Astrocyte (in vitro differentiated cells and primary cell): ENCODE measurements at regions not wholly inside any gene's neighbourhood (a gene's known extent, or its start where the extent isn't known, plus 50 kb on each side); places are given as distances from the start of the nearest gene placed in this dataset.

Source experiments
- DNase-seq: peaks from one replicate; pipeline ENCODE4 v3.0.0-alpha.2; 2010; ENCODE audit warnings: low read depth
- FAIRE-seq: peaks from 2 replicates; lab custom pipeline; 2011; peaks lifted over from hg19 to GRCh38; lab: Jason Lieb, UNC
- H2AFZ ChIP-seq: 2 replicates; pipeline ENCODE4 v1.6.0; 2012; ENCODE audit warnings: low read depth, low read length, inconsistent platforms
- H3K27ac ChIP-seq: 2 replicates; pipeline ENCODE4 v1.5.1; 2011; ENCODE audit warnings: low read depth, low read length, inconsistent platforms
- H3K27me3 ChIP-seq: 2 replicates; pipeline ENCODE4 v1.6.0; 2011; ENCODE audit warnings: low read length, inconsistent platforms; ENCODE audit not compliant: insufficient read depth
- H3K36me3 ChIP-seq: 2 replicates; pipeline ENCODE4 v1.5.1; 2011; ENCODE audit warnings: low read length, inconsistent platforms; ENCODE audit not compliant: insufficient read depth
- H3K4me1 ChIP-seq: 2 replicates; pipeline ENCODE4 v1.5.1; 2011; ENCODE audit warnings: low read length, inconsistent platforms; ENCODE audit not compliant: insufficient read depth
- H3K4me2 ChIP-seq: 2 replicates; pipeline ENCODE4 v1.6.0; 2012; ENCODE audit warnings: low read length, inconsistent platforms
- H3K4me3 ChIP-seq: 2 replicates; pipeline ENCODE4 v1.5.1; 2011; ENCODE audit warnings: low read depth, mild to moderate bottlenecking, low read length, inconsistent platforms; ENCODE audit not compliant: insufficient read depth
- H3K79me2 ChIP-seq: 2 replicates; pipeline ENCODE4 v1.6.0; 2012; ENCODE audit warnings: mild to moderate bottlenecking, low read length, inconsistent platforms; ENCODE audit not compliant: insufficient read depth
- H3K9ac ChIP-seq: 2 replicates; pipeline ENCODE4 v1.6.0; 2012; ENCODE audit warnings: mild to moderate bottlenecking, low read length, inconsistent platforms
- H3K9me3 ChIP-seq: 2 replicates; pipeline ENCODE4 v1.5.1; 2012; ENCODE audit warnings: low read depth, mild to moderate bottlenecking, low read length, inconsistent platforms; ENCODE audit not compliant: insufficient read depth
- H4K20me1 ChIP-seq: 2 replicates; pipeline ENCODE4 v1.6.0; 2012; ENCODE audit warnings: low read length, inconsistent platforms; ENCODE audit not compliant: insufficient read depth
- H3K27ac Mint-ChIP-seq: one replicate; pipeline ENCODE4 v1.8.0; 2021; ENCODE audit warnings: mild to moderate bottlenecking, mixed read lengths; ENCODE audit not compliant: unreplicated experiment
- H3K27me3 Mint-ChIP-seq: one replicate; pipeline ENCODE4 v1.8.0; 2021; ENCODE audit warnings: low read depth, mixed read lengths; ENCODE audit not compliant: unreplicated experiment
- H3K36me3 Mint-ChIP-seq: one replicate; pipeline ENCODE4 v1.8.0; 2021; ENCODE audit warnings: low read depth, mixed read lengths; ENCODE audit not compliant: unreplicated experiment
- H3K4me1 Mint-ChIP-seq: one replicate; pipeline ENCODE4 v1.8.0; 2021; ENCODE audit warnings: low read depth, mixed read lengths; ENCODE audit not compliant: unreplicated experiment
- H3K4me3 Mint-ChIP-seq: one replicate; pipeline ENCODE4 v1.8.0; 2021; ENCODE audit warnings: mild to moderate bottlenecking, moderate library complexity, mixed read lengths; ENCODE audit not compliant: unreplicated experiment
- H3K9me3 Mint-ChIP-seq: one replicate; pipeline ENCODE4 v1.8.0; 2021; ENCODE audit warnings: mild to moderate bottlenecking, mixed read lengths; ENCODE audit not compliant: unreplicated experiment
- EZH2 ChIP-seq: IDR thresholded peaks from 2 replicates; pipeline ENCODE4 v1.6.1; 2012; ENCODE audit warnings: mild to moderate bottlenecking, low read length, inconsistent platforms; ENCODE audit not compliant: insufficient read depth
- TF ChIP-seq, protein P1 (sequence below): IDR thresholded peaks from 2 replicates; pipeline ENCODE4 v1.5.1; 2011; ENCODE audit warnings: low read depth, mild to moderate bottlenecking, inconsistent platforms, low read length, moderate library complexity; ENCODE audit not compliant: insufficient read depth

DNA sequence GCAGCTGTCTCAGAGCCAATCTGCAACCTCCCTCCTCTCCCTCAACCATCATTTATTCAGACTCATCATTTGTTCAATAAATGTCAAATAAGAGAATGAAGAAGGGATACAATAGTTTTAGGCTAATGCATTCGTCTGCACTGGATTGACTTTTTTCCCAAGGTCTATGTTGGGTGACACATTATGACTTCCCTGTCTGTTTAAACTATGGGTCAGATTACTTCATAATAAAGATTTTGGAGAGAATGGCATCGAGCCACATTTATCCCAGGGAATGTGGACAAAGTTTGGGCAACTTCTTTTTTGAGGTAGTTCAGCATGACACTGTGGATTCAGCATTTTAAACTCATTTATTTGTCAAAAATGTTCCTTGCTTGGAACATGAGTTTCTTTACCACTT, 107.4 kb upstream of the ADGRL2 start:
- Mint-ChIP-seq H3K4me3 (no peak overlapping the region), H3K4me1 (peaks cover 25% of the 10 kb centered on the region), H3K27me3 (no peaks in the 10 kb centered on the region), H3K27ac (no peak overlapping the region), H3K36me3 (peaks cover 2% of the 10 kb centered on the region), H3K9me3 (no peaks in the 10 kb centered on the region)
- no peaks in the 10 kb centered on the region for H4K20me1 ChIP-seq
- no peaks in the 10 kb centered on the region for H3K36me3 ChIP-seq
- DNase-seq = no peak
- H3K4me1 ChIP-seq = peaks cover 8% of the 10 kb centered on the region
- H3K27ac ChIP-seq = no peak overlapping the region
- no peaks in the 10 kb centered on the region for H3K79me2 ChIP-seq
- H3K9me3 ChIP-seq = no peaks in the 10 kb centered on the region
- H3K4me3 ChIP-seq = no peak overlapping the region
- H2AFZ ChIP-seq = no peak overlapping the region
- H3K4me2 ChIP-seq = no peak overlapping the region
- FAIRE-seq = no peak
- no peaks in the 10 kb centered on the region for H3K27me3 ChIP-seq
- no peak overlapping the region for H3K9ac ChIP-seq
- no peak for TF ChIP-seq EZH2
- TF ChIP-seq, protein P1, sequence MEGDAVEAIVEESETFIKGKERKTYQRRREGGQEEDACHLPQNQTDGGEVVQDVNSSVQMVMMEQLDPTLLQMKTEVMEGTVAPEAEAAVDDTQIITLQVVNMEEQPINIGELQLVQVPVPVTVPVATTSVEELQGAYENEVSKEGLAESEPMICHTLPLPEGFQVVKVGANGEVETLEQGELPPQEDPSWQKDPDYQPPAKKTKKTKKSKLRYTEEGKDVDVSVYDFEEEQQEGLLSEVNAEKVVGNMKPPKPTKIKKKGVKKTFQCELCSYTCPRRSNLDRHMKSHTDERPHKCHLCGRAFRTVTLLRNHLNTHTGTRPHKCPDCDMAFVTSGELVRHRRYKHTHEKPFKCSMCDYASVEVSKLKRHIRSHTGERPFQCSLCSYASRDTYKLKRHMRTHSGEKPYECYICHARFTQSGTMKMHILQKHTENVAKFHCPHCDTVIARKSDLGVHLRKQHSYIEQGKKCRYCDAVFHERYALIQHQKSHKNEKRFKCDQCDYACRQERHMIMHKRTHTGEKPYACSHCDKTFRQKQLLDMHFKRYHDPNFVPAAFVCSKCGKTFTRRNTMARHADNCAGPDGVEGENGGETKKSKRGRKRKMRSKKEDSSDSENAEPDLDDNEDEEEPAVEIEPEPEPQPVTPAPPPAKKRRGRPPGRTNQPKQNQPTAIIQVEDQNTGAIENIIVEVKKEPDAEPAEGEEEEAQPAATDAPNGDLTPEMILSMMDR = no peak

DNA sequence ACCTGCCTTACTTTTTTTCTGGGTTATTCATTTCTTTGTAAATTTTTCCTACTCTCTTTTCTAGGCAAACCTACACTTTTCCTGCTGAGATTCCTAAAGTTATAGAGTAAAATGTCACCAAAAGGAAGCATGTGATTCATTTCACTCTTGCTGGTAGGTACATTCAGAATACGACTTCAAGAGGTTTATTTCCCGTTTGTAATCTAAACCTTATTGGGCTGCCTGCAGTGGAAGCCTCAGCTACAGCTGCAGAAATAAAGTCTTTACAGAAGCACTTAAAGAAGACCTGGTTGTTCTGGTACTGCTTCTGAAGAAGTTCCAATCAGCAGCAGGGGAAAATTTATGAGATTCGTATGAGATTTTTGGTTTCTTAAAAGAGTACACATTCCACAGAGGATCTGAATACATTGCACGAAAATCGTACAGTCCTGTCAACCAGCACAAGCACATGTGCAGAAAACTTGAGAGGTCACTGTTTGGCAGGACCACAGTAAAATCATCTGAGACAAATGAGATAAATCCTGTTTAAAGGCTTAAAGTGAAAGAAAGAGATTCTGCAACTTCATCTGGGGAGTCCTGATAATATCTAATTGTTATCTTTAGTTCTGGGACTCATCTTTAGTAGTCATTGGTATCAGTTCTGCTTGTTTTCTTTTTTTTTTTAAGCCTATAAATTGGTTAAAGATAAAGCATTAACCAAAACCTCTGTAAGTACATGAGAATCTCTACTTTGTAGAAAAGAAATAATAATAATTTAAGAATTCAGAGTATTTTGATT, 109.9 kb upstream of the ADGRL2 start:
- H3K4me3 Mint-ChIP-seq = no peak overlapping the region
- H4K20me1 ChIP-seq = no peaks in the 10 kb centered on the region
- H3K4me1 ChIP-seq = peaks cover 8% of the 10 kb centered on the region
- no peaks in the 10 kb centered on the region for H3K27me3 ChIP-seq
- H3K27me3 Mint-ChIP-seq = no peaks in the 10 kb centered on the region
- FAIRE-seq (peak; percentile 20), DNase-seq (no peak)
- H3K27ac Mint-ChIP-seq = no peak overlapping the region
- no peaks in the 10 kb centered on the region for H3K79me2 ChIP-seq
- no peak overlapping the region for H3K4me3 ChIP-seq
- no peak for TF ChIP-seq EZH2
- TF ChIP-seq, protein P1 = no peak
- H3K4me1 Mint-ChIP-seq = peaks cover 20% of the 10 kb centered on the region
- no peak overlapping the region for H3K27ac ChIP-seq
- no peaks in the 10 kb centered on the region for H3K9me3 Mint-ChIP-seq
- H3K4me2 ChIP-seq = no peak overlapping the region
- no peak overlapping the region for H3K9ac ChIP-seq
- no peaks in the 10 kb centered on the region for H3K36me3 Mint-ChIP-seq
- no peaks in the 10 kb centered on the region for H3K36me3 ChIP-seq
- no peak overlapping the region for H2AFZ ChIP-seq
- no peaks in the 10 kb centered on the region for H3K9me3 ChIP-seq

DNA sequence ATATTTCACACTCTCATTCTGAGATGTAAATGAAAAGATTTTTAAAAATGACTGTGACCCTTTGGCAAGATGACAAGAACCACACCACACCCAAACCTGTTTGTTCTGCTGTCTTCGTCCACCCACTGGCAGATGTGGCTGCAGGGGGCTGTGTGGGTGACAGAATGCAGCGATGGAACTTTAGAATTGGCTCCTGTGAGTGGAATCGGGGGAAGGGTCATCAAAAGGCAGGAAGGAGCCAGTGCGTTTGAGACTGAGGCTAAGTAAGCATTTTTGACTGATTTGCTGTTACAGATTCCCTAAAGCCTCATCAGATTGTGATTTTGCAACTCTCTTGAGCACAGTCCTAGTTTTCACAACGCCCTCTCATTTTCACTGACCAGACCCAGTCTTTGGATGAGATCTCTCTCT, 111.2 kb upstream of the ADGRL2 start:
- Mint-ChIP-seq H3K27ac (peak overlapping the region; percentile 48), H3K4me1 (peaks cover 19% of the 10 kb centered on the region), H3K27me3 (no peaks in the 10 kb centered on the region), H3K36me3 (no peaks in the 10 kb centered on the region), H3K4me3 (no peak overlapping the region), H3K9me3 (no peaks in the 10 kb centered on the region)
- no peak overlapping the region for H3K9ac ChIP-seq
- no peaks in the 10 kb centered on the region for H3K79me2 ChIP-seq
- H2AFZ ChIP-seq = peak overlapping the region; percentile 48
- no peaks in the 10 kb centered on the region for H3K9me3 ChIP-seq
- no peak for TF ChIP-seq EZH2
- TF ChIP-seq, protein P1 = no peak
- DNase-seq = peak; percentile 83
- H3K4me1 ChIP-seq = peaks cover 8% of the 10 kb centered on the region
- no peaks in the 10 kb centered on the region for H4K20me1 ChIP-seq
- no peaks in the 10 kb centered on the region for H3K27me3 ChIP-seq
- H3K4me2 ChIP-seq = peak overlapping the region; percentile 29
- no peaks in the 10 kb centered on the region for H3K36me3 ChIP-seq
- peak; percentile 71 for FAIRE-seq
- no peak overlapping the region for H3K27ac ChIP-seq
- no peak overlapping the region for H3K4me3 ChIP-seq
